Liver (tissue), 8 donors: ENCODE measurements at regions not wholly inside any gene's neighbourhood (a gene's known extent, or its start where the extent isn't known, plus 50 kb on each side); places are given as distances from the start of the nearest gene placed in this dataset.

ENCODE experiments used
- DNase-seq: peaks from one replicate; pipeline ENCODE4 v3.0.0-alpha.2; 2017; ENCODE audit warnings: low spot score
- H3K27ac ChIP-seq, 2 donors: one replicate each; pipeline ENCODE4 v1.7.0; 2013; ENCODE audit warnings: inconsistent platforms in 2 of 2, low read length in 2 of 2, control low read depth in 1 of 2, low read depth in 1 of 2, mild to moderate bottlenecking in 1 of 2
- H3K27me3 ChIP-seq, 4 donors: one replicate each; pipeline versions ENCODE4 v1.6.1 to v1.7.0; 2013; ENCODE audit warnings: low read length in 3 of 4, inconsistent platforms in 1 of 4, mild to moderate bottlenecking in 1 of 4, moderate library complexity in 1 of 4; ENCODE audit not compliant: control insufficient read depth in 4 of 4, insufficient read depth in 4 of 4
- H3K36me3 ChIP-seq, 4 donors: one replicate each; pipeline versions ENCODE4 v1.6.1 to v1.7.0; 2013; ENCODE audit warnings: low read length in 3 of 4, mild to moderate bottlenecking in 3 of 4, low read depth in 1 of 4, moderate library complexity in 1 of 4; ENCODE audit not compliant: control insufficient read depth in 4 of 4, insufficient read depth in 3 of 4
- H3K4me1 ChIP-seq, 4 donors: one replicate each; pipeline versions ENCODE4 v1.6.1 to v1.7.0; 2013; ENCODE audit warnings: low read length in 3 of 4, mild to moderate bottlenecking in 3 of 4, moderate library complexity in 1 of 4; ENCODE audit not compliant: control insufficient read depth in 4 of 4, insufficient read depth in 4 of 4
- H3K4me3 ChIP-seq, 3 donors: one replicate each; pipeline versions ENCODE4 v1.6.1 to v1.7.0; 2013; ENCODE audit warnings: low read length in 3 of 3, control low read depth in 1 of 3, low read depth in 1 of 3, mild to moderate bottlenecking in 1 of 3
- H3K9ac ChIP-seq, 2 donors: one replicate each; pipeline ENCODE4 v1.7.0; 2013; ENCODE audit warnings: low read length in 2 of 2, mild to moderate bottlenecking in 2 of 2, moderate library complexity in 2 of 2, control low read depth in 1 of 2, low read depth in 1 of 2
- H3K9me3 ChIP-seq, 4 donors: one replicate each; pipeline versions ENCODE4 v1.6.1 to v1.7.0; 2013; ENCODE audit warnings: low read length in 3 of 4; ENCODE audit not compliant: control insufficient read depth in 4 of 4
- EGR1 ChIP-seq, 2 donors: IDR thresholded peaks; 2 replicates each; pipeline ENCODE4 v1.6.1; 2016 to 2018; ENCODE audit warnings: antibody characterized with exemption in 2 of 2, low read depth in 2 of 2
- FOXA1 ChIP-seq: IDR thresholded peaks from 2 replicates; pipeline ENCODE4 v1.6.1; 2016; ENCODE audit warnings: antibody characterized with exemption
- FOXA2 ChIP-seq: IDR thresholded peaks from 2 replicates; pipeline ENCODE4 v1.6.1; 2016; ENCODE audit warnings: antibody characterized with exemption
- GABPA ChIP-seq, 2 donors: IDR thresholded peaks in 1 of 2; conservative IDR thresholded peaks in 1 of 2; 2 replicates each; pipeline ENCODE4 v1.6.1; 2016; ENCODE audit warnings: antibody characterized with exemption in 2 of 2, mild to moderate bottlenecking in 1 of 2, moderate library complexity in 1 of 2
- HNF4A ChIP-seq, 2 donors: conservative IDR thresholded peaks; 2 replicates each; pipeline ENCODE4 v1.6.1; 2016; ENCODE audit warnings: antibody characterized with exemption in 2 of 2, mild to moderate bottlenecking in 2 of 2
- HNF4G ChIP-seq: IDR thresholded peaks from 2 replicates; pipeline ENCODE4 v1.6.1; 2016; ENCODE audit warnings: antibody characterized with exemption
- JUND ChIP-seq, 2 donors: IDR thresholded peaks; 2 replicates each; pipeline ENCODE4 v1.6.1; 2016; ENCODE audit warnings: antibody characterized with exemption in 2 of 2
- NR2F2 ChIP-seq: IDR thresholded peaks from 2 replicates; pipeline ENCODE4 v1.6.1; 2016; ENCODE audit warnings: antibody characterized with exemption
- RAD21 ChIP-seq, 2 donors: IDR thresholded peaks; 2 replicates each; pipeline ENCODE4 v1.6.1; 2016; ENCODE audit warnings: antibody characterized with exemption in 2 of 2, mild to moderate bottlenecking in 2 of 2
- RXRA ChIP-seq, 2 donors: IDR thresholded peaks; 2 replicates each; pipeline ENCODE4 v1.6.1; 2017 to 2018; ENCODE audit warnings: antibody characterized with exemption in 2 of 2, mild to moderate bottlenecking in 1 of 2
- SP1 ChIP-seq: IDR thresholded peaks from 2 replicates; pipeline ENCODE4 v1.6.1; 2018; ENCODE audit warnings: antibody characterized with exemption, mild to moderate bottlenecking
- TAF1 ChIP-seq: conservative IDR thresholded peaks from 2 replicates; pipeline ENCODE4 v1.6.1; 2016; ENCODE audit warnings: antibody characterized with exemption, mild to moderate bottlenecking
- YY1 ChIP-seq: IDR thresholded peaks from 2 replicates; pipeline ENCODE4 v1.6.1; 2016; ENCODE audit warnings: antibody characterized with exemption, mild to moderate bottlenecking
- WGBS: extraction: QIAGEN DNeasy Blood & Tissue Kit; methylation state at CpG from one replicate; pipeline ENCODE4 v1.1.7; 2013; 5-methylcytosine and 5-hydroxymethylcytosine counted together
- TF ChIP-seq, protein P1 (sequence below): fragments of 150-350 bp; IDR thresholded peaks from 2 replicates; pipeline ENCODE4 v1.5.1; 2017; ENCODE audit warnings: improper control_type of control experiment, low read depth, low read length; ENCODE audit not compliant: missing input control
- TF ChIP-seq, protein P2 (sequence below): IDR thresholded peaks from 2 replicates; pipeline ENCODE4 v1.6.1; 2016; ENCODE audit warnings: antibody characterized with exemption
- TF ChIP-seq, protein P3 (sequence below): IDR thresholded peaks from 2 replicates; pipeline ENCODE4 v1.6.1; 2016; ENCODE audit warnings: antibody characterized with exemption
- TF ChIP-seq, protein P4 (sequence below): IDR thresholded peaks from 2 replicates; pipeline ENCODE4 v1.6.1; 2016; ENCODE audit warnings: antibody characterized with exemption, mild to moderate bottlenecking
- TF ChIP-seq, protein P5 (sequence below): IDR thresholded peaks from 2 replicates; pipeline ENCODE4 v1.6.1; 2016; ENCODE audit warnings: antibody characterized with exemption
- donor health status: healthy.
- donor health status: healthy.
- donor health status: healthy.
- donor health status: healthy.
- donor health status: healthy.

DNA sequence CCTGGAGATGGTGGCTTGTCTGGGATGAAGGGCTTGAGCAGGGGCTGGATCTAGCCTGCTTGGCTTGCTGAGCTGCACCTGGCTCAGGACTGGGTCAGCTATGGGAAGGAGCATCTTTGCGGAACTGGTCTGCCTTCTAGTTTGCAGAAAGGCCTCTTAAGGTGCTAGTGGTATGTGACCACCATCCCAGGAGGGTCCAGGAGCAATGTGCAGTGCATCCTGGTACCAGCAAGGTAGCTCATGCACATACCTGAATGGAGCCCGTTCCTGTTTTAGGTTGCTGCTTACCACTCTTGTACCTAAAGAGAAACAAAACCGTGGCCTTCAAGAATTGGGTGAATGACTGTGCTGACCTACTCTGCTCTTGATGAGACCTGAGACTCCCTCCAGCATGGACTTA is 118.6 kb upstream of the PELI1 start:
- TF ChIP-seq HNF4A (conservative IDR thresholded peaks at IDR 0.05) (no peak), FOXA2 (no peak), RXRA (IDR thresholded peaks at IDR 0.05) (no peak), RAD21 (IDR thresholded peaks at IDR 0.05) (no peak), YY1 (no peak), EGR1 (IDR thresholded peaks at IDR 0.05; ENCODE audit: low read depth in 2 of 2) (no peak), NR2F2 (no peak), TAF1 (no peak), FOXA1 (no peak), SP1 (no peak), GABPA (IDR thresholded peaks at IDR 0.05 in 1 of 2, conservative IDR thresholded peaks at IDR 0.05 in 1 of 2) (no peak), JUND (IDR thresholded peaks at IDR 0.05) (no peak), HNF4G (no peak)
- TF ChIP-seq, protein P1, sequence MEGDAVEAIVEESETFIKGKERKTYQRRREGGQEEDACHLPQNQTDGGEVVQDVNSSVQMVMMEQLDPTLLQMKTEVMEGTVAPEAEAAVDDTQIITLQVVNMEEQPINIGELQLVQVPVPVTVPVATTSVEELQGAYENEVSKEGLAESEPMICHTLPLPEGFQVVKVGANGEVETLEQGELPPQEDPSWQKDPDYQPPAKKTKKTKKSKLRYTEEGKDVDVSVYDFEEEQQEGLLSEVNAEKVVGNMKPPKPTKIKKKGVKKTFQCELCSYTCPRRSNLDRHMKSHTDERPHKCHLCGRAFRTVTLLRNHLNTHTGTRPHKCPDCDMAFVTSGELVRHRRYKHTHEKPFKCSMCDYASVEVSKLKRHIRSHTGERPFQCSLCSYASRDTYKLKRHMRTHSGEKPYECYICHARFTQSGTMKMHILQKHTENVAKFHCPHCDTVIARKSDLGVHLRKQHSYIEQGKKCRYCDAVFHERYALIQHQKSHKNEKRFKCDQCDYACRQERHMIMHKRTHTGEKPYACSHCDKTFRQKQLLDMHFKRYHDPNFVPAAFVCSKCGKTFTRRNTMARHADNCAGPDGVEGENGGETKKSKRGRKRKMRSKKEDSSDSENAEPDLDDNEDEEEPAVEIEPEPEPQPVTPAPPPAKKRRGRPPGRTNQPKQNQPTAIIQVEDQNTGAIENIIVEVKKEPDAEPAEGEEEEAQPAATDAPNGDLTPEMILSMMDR = no peak
- TF ChIP-seq, protein P2, sequence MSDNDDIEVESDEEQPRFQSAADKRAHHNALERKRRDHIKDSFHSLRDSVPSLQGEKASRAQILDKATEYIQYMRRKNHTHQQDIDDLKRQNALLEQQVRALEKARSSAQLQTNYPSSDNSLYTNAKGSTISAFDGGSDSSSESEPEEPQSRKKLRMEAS = no peak
- TF ChIP-seq, protein P3, sequence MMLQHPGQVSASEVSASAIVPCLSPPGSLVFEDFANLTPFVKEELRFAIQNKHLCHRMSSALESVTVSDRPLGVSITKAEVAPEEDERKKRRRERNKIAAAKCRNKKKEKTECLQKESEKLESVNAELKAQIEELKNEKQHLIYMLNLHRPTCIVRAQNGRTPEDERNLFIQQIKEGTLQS = no peak
- TF ChIP-seq, protein P4, sequence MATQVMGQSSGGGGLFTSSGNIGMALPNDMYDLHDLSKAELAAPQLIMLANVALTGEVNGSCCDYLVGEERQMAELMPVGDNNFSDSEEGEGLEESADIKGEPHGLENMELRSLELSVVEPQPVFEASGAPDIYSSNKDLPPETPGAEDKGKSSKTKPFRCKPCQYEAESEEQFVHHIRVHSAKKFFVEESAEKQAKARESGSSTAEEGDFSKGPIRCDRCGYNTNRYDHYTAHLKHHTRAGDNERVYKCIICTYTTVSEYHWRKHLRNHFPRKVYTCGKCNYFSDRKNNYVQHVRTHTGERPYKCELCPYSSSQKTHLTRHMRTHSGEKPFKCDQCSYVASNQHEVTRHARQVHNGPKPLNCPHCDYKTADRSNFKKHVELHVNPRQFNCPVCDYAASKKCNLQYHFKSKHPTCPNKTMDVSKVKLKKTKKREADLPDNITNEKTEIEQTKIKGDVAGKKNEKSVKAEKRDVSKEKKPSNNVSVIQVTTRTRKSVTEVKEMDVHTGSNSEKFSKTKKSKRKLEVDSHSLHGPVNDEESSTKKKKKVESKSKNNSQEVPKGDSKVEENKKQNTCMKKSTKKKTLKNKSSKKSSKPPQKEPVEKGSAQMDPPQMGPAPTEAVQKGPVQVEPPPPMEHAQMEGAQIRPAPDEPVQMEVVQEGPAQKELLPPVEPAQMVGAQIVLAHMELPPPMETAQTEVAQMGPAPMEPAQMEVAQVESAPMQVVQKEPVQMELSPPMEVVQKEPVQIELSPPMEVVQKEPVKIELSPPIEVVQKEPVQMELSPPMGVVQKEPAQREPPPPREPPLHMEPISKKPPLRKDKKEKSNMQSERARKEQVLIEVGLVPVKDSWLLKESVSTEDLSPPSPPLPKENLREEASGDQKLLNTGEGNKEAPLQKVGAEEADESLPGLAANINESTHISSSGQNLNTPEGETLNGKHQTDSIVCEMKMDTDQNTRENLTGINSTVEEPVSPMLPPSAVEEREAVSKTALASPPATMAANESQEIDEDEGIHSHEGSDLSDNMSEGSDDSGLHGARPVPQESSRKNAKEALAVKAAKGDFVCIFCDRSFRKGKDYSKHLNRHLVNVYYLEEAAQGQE = no peak
- TF ChIP-seq, protein P5, sequence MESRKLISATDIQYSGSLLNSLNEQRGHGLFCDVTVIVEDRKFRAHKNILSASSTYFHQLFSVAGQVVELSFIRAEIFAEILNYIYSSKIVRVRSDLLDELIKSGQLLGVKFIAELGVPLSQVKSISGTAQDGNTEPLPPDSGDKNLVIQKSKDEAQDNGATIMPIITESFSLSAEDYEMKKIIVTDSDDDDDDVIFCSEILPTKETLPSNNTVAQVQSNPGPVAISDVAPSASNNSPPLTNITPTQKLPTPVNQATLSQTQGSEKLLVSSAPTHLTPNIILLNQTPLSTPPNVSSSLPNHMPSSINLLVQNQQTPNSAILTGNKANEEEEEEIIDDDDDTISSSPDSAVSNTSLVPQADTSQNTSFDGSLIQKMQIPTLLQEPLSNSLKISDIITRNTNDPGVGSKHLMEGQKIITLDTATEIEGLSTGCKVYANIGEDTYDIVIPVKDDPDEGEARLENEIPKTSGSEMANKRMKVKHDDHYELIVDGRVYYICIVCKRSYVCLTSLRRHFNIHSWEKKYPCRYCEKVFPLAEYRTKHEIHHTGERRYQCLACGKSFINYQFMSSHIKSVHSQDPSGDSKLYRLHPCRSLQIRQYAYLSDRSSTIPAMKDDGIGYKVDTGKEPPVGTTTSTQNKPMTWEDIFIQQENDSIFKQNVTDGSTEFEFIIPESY = no peak
- no peaks in the 10 kb centered on the region for H3K9me3 ChIP-seq
- H3K36me3 ChIP-seq = no peaks in the 10 kb centered on the region
- DNase-seq = no peak
- peaks cover 0 to 10% (median 8%) of the 10 kb centered on the region in 4 donors for H3K4me1 ChIP-seq
- H3K27ac ChIP-seq = peak overlapping the region; percentile 10 to 49
- WGBS = 96% methylated on average over 3 of the region's 3 CpGs
- no peak overlapping the region for H3K4me3 ChIP-seq
- no peak overlapping the region for H3K9ac ChIP-seq
- no peaks in the 10 kb centered on the region for H3K27me3 ChIP-seq
